HT1080 (cell line): ENCODE measurements at regions not wholly inside any gene's neighbourhood (a gene's known extent, or its start where the extent isn't known, plus 50 kb on each side); places are given as distances from the start of the nearest gene placed in this dataset.

Experiments
- DNase-seq: peaks from one replicate; pipeline ENCODE4 v3.0.0-alpha.2; 2015; ENCODE audit warnings: low read depth

- peak; percentile 43 for DNase-seq
Observed at GRCh38 chr12:18898470-18898869, 160.6 kb downstream of the CAPZA3 start.

GRCh38 chr12:18899162-18899561 lies 161.2 kb downstream of the CAPZA3 start:
- no peak for DNase-seq

DNA sequence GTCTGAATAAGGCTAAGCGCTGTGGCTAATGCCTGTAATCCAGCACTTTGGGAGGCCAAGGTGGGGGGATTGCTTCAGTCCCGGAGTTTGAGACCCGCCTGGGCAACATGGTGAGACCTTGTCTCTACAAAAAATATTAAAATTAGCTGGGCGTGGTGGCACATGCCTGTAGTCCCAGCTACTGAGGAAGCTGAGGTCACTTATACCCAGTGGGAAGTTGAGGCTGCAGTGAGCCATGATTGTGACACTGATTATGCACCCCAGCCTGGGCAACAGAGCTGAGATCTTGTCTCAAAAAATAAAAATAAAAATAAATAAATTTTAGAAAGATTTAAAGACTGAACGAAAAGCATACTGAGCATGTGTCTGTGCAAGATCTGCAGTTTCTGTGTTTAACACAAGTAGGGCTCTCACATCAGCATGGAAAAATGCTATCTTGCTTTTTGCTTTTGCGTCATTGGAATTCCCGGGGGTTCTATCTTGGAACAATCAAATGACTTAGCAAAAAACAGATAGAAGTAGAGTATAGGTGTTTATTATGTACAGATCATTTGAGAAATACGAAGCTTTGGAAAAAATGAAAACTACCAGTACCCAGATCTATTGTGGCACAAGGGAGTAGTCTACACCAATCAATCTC lies 161.9 kb downstream of the CAPZA3 start:
- DNase-seq: no peak

DNA sequence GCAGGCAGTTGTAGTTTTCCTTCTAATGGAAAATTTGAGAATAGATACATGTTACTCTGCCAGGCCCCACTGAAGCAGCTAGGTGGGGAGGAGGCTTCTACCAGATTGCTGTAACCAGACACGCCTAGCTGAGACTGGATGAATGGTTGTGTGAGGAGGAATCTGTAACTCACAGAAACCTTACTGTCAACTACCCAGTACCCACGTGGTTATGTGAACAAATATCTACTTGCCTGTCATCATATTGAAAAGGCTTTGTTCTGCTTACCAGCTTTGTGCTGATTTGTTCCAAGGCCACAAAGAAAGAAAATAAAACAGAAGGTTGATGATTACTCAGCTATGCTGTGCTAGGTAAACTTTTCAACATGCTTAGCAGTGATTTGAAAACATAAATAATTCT lies 167.2 kb downstream of the CAPZA3 start:
- DNase-seq: no peak

DNA sequence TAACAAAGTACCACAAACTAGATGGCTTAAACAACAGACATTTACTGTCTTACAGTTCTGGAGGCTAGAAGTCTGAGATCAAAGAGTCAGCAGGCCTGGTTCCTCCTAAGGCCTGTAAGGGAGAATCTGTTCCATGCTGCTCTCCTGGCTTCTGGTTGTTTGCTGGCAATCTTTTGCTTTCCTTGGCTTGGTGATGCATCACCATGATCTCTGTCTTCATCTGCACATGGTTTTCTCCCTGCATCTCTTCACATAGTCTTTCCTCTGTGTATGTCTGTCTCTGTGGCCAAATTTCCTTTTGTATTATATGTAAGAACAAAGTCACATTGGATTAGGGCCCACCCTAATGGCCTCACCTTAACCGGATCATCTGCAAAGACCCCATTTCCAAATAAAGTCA lies 168.5 kb downstream of the CAPZA3 start:
- no peak for DNase-seq

GRCh38 chr12:18907127-18907526 lies 169.2 kb downstream of the CAPZA3 start:
- no peak for DNase-seq

DNA sequence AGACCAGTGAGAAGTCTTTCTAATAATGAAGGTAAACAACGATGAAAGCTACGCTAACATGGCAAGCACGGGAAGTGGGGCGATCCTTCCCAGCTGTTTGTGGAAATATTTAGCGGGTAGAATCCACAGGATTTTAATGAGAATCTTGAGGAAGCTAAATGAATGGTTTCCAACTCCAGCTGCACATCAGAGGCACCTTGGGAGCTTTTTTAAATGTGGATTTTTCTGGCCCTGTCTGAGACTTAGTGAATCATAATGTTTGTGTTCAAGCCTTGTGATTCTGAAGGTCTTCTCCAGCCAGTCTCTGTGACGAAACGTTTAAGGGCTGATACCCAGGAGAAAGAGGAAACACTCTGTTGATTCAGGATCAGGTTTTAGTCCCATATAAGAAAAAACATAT lies 169.8 kb downstream of the CAPZA3 start:
- DNase-seq: no peak

- DNase-seq: no peak
Observed at GRCh38 chr12:18908191-18908590, 170.3 kb downstream of the CAPZA3 start.

- no peak for DNase-seq
Observed at GRCh38 chr12:18919871-18920511, 182.1 kb downstream of the CAPZA3 start.

- no peak for DNase-seq
Observed at GRCh38 chr12:18922851-18923250, 184.9 kb downstream of the CAPZA3 start.

DNA sequence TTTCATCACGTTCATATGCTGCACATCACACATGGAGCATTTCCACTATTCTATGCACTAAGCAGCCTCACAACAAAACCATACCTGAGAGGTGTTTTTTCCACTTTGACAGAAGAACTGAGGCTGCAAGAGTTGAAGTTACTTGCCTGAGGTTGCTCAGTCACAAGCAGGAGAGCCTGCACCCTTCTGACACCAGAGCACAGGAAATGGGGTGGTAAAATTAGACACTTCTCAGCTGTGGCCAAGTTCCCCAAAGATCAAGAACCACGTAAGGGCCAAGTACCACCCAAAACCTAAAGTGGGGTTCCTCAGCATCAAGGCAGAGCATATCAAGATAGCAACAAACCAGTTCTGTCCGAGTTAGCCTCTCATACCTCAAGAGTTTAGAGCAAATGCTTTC lies 185.8 kb downstream of the CAPZA3 start:
- DNase-seq: no peak

GRCh38 chr12:18926188-18926587 lies 188.3 kb downstream of the CAPZA3 start:
- no peak for DNase-seq

DNA sequence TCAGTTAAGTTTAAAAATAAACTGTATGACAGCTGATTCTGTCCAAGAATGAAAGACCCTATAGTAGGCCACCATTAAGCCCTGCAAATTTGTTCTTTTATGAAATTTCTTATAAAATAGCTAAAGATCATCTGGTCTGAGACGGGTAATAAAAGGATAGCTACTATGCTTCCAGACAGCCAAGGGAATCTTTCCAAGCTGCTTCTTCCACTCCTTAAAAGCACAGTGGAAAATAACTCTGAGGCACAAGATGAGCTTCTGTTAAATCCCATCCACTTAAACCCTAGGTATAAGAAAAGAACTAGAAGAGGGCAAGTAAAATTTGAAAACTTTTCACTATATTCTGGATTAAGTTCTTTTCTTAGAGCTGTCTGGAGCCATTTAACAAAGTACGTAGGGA lies 194.3 kb downstream of the CAPZA3 start:
- DNase-seq: no peak

DNA sequence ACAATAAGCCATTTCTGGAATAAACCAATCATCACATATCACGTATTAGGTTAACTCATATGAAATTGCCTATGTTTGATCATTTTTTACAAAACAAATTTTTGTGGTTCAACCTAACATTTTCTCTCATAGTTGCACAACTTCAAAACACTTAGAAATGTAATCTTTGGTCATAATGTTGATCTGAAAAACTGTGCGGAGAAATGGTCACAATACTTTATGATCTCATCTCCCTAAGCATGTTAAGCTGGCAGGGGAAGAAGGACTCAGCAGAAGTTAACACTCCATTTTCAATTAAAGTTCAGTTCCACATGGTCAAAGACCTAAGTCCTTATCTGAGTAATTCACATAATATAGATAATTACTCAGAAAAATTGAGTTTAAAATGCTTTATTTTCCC lies 194.8 kb downstream of the CAPZA3 start:
- no peak for DNase-seq

DNA sequence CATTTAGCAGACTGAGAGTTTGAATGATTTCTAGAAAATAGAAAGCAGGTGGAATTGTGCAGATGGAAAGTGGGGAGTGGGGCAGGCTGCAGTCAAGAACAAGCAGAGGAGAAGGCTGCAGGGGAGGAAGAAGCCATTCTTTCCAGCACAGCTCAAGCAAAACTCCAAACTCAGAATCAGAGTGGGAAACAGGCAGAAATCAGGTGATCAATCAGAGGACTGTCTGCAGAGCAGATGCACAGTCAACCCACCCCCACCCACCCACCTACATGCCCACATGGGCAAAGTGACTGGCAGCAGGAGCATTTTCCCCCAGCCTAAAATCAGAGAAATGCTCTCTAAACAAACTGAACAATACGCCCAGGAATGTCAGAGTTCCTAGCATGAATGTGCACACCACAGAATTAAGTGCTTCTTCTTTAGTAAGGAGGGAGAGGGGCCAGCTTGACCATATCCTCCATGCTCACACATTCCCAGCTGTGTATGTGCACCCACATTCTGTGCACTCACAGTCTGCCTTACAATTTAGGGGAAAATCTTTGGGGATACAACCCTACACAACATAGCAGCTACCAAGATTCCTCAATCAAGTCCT lies 194.1 kb upstream of the PLEKHA5 start:
- DNase-seq: no peak

- no peak for DNase-seq
Observed at GRCh38 chr12:18939051-18939450, 190.5 kb upstream of the PLEKHA5 start.

GRCh38 chr12:18942669-18943068 lies 186.9 kb upstream of the PLEKHA5 start:
- no peak for DNase-seq

- DNase-seq: no peak
Observed at GRCh38 chr12:18943200-18943599, 186.3 kb upstream of the PLEKHA5 start.

GRCh38 chr12:18946106-18946505 lies 183.4 kb upstream of the PLEKHA5 start:
- DNase-seq: no peak

DNA sequence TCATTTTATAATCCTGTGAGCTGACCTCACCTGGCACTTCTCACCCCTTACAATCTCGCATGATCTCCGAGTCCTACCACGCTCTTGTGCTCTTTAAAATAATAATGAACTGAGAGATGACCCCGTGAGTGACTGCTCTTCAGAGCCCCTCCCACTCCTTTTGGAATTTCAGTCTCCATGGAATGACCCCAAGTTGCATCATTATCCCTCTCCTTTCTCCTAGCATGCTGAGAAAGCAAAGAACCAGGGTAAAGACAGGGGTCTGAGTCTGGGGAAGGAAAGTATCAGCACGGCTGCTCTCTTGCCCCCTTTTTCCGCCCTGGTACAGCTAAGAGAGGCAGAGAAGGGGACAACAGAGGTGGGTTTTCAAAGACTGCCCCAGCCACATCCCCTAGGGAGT lies 178.3 kb upstream of the PLEKHA5 start:
- DNase-seq: no peak

DNA sequence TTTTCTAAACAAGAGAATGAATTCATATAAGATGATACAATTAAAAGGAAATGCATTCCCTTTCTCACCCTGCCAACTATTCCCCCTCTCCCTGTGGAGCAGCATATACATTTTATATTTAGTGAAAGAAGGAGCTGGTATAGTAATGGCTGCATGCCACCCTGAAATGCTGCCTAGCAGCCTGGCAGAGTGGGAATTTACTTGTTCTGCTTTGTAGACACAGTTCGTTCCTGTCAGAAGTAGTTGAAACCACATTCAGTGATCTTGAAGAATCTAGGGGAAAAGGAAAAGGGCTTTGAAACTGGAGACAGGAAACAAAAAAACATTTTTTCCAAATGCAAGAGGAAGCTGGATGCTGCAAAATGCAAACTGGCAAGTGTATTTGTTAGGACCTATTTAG lies 176.0 kb upstream of the PLEKHA5 start:
- no peak for DNase-seq

- DNase-seq: peak; percentile 65
Observed at GRCh38 chr12:18955594-18955993, 173.9 kb upstream of the PLEKHA5 start.

DNA sequence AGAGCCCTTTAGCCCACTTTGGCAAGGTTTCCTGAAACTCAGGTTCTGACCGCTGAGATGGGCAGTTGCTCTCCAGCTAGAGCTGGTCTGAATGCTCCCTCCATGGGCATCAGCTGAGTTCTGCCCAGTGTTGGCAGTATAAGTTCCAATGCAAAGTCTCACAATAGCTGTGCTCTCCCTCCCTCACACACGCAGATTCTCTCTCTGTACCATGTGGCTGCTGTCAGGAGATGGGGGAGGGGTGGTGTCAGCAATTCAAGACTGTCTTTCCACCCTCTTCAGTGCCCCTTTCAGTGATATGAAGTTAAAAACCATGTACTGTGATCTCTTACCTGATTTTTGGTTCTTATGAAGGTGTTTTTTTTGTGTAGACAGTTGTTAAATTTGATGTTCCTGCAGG lies 164.3 kb upstream of the PLEKHA5 start:
- no peak for DNase-seq
